HCT116 (cell line): ENCODE measurements at regions not wholly inside any gene's neighbourhood (a gene's known extent, or its start where the extent isn't known, plus 50 kb on each side); places are given as distances from the start of the nearest gene placed in this dataset.

Experiments used
- EGR1 ChIP-seq: IDR thresholded peaks from 2 replicates; pipeline ENCODE4 v1.6.1; 2012; ENCODE audit warnings: low read depth
- EZH2 ChIP-seq: fragments of 200-600 bp; sonication (generic); IDR thresholded peaks from 2 replicates; pipeline ENCODE4 v1.6.1; 2017; ENCODE audit warnings: antibody characterized with exemption, mixed run types
- EZH2phosphoT487 ChIP-seq: fragments of 200-600 bp; IDR thresholded peaks from 2 replicates; pipeline ENCODE4 v1.6.1; 2018; ENCODE audit warnings: antibody characterized with exemption, borderline replicate concordance
- FOSL1 ChIP-seq: IDR thresholded peaks from 2 replicates; pipeline ENCODE4 v1.6.1; 2012; ENCODE audit warnings: low read depth
- JUND ChIP-seq: IDR thresholded peaks from 2 replicates; pipeline ENCODE4 v1.6.1; 2012
- POLR2A ChIP-seq: IDR thresholded peaks from 2 replicates; pipeline ENCODE4 v1.7.0; 2011; ENCODE audit warnings: borderline replicate concordance; ENCODE audit not compliant: insufficient read depth, insufficient read length; ENCODE audit errors: extremely low read depth
- SIN3A ChIP-seq: IDR thresholded peaks from 2 replicates; pipeline ENCODE4 v1.6.1; 2012; ENCODE audit warnings: low read depth
- YY1 ChIP-seq: IDR thresholded peaks from 2 replicates; pipeline ENCODE4 v1.6.1; 2011; ENCODE audit warnings: low read length, low read depth, moderate library complexity, mild to moderate bottlenecking; ENCODE audit not compliant: insufficient replicate concordance; ENCODE audit errors: extremely low read depth
- ZNF274 ChIP-seq: fragments of 200-500 bp; sonication (Bioruptor generic); IDR thresholded peaks from 2 replicates; pipeline ENCODE4 v1.6.1; 2014; ENCODE audit warnings: mild to moderate bottlenecking, low read depth, low read length, inconsistent platforms
- TF ChIP-seq, protein P1 (sequence below), 3 experiments: fragments of 200-600 bp in 1 of 3; sonication (generic) in 1 of 3; IDR thresholded peaks in 2 of 3; conservative IDR thresholded peaks in 1 of 3; 2 replicates each; pipeline ENCODE4 v1.5.1; 2012 to 2017; ENCODE audit warnings: low read depth in 2 of 3, low read length in 2 of 3, antibody characterized with exemption in 1 of 3, borderline replicate concordance in 1 of 3, control low read depth in 1 of 3, mild to moderate bottlenecking in 1 of 3, mixed read lengths in 1 of 3, mixed run types in 1 of 3, moderate library complexity in 1 of 3; ENCODE audit not compliant: insufficient read depth in 1 of 3
- TF ChIP-seq, protein P2 (sequence below): IDR thresholded peaks from 2 replicates; pipeline ENCODE4 v1.6.1; 2012
- TF ChIP-seq, protein P3 (sequence below): IDR thresholded peaks from 2 replicates; pipeline ENCODE4 v1.6.1; 2012; ENCODE audit warnings: low read depth
- TF ChIP-seq, protein P4 (sequence below): IDR thresholded peaks from 2 replicates; pipeline ENCODE4 v1.6.1; 2011; ENCODE audit warnings: mild to moderate bottlenecking, low read length, moderate library complexity; ENCODE audit not compliant: insufficient replicate concordance; ENCODE audit errors: extremely low read depth
- TF ChIP-seq, protein P5 (sequence below): IDR thresholded peaks from 2 replicates; pipeline ENCODE4 v1.6.1; 2012

DNA sequence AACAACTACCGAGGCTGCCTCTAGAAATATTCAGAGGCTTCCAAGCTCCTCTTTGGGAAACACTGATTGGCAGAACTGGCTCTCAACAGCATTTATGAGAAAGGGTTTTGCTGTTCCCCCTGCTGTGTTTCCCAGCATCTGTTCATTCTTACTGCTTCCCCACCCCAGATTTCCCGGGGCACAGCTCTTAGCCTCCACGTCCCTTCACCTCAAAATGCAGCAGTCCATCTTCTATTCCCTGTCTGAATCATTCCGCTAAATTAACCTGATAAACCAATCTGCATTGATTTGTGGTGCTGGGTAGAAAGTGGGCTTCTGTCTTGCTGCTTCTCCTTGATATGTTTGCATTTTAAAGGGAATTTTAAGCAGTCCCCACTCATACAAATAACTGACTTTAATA lies 67.4 kb downstream of the PLK2 start:
- TF ChIP-seq, protein P1, sequence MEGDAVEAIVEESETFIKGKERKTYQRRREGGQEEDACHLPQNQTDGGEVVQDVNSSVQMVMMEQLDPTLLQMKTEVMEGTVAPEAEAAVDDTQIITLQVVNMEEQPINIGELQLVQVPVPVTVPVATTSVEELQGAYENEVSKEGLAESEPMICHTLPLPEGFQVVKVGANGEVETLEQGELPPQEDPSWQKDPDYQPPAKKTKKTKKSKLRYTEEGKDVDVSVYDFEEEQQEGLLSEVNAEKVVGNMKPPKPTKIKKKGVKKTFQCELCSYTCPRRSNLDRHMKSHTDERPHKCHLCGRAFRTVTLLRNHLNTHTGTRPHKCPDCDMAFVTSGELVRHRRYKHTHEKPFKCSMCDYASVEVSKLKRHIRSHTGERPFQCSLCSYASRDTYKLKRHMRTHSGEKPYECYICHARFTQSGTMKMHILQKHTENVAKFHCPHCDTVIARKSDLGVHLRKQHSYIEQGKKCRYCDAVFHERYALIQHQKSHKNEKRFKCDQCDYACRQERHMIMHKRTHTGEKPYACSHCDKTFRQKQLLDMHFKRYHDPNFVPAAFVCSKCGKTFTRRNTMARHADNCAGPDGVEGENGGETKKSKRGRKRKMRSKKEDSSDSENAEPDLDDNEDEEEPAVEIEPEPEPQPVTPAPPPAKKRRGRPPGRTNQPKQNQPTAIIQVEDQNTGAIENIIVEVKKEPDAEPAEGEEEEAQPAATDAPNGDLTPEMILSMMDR (IDR thresholded peaks at IDR 0.05 in 2 of 3, conservative IDR thresholded peaks at IDR 0.05 in 1 of 3; ENCODE audit: borderline replicate concordance in 1 of 3, insufficient read depth in 1 of 3, low read depth in 2 of 3, low read length in 2 of 3), result no peak
- TF ChIP-seq, protein P2, sequence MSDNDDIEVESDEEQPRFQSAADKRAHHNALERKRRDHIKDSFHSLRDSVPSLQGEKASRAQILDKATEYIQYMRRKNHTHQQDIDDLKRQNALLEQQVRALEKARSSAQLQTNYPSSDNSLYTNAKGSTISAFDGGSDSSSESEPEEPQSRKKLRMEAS, result no peak
- TF ChIP-seq EZH2 (no peak), POLR2A (no peak), SIN3A (no peak), EZH2phosphoT487 (no peak), YY1 (no peak), EGR1 (no peak), FOSL1 (no peak), ZNF274 (no peak), JUND (no peak)
- TF ChIP-seq, protein P3, sequence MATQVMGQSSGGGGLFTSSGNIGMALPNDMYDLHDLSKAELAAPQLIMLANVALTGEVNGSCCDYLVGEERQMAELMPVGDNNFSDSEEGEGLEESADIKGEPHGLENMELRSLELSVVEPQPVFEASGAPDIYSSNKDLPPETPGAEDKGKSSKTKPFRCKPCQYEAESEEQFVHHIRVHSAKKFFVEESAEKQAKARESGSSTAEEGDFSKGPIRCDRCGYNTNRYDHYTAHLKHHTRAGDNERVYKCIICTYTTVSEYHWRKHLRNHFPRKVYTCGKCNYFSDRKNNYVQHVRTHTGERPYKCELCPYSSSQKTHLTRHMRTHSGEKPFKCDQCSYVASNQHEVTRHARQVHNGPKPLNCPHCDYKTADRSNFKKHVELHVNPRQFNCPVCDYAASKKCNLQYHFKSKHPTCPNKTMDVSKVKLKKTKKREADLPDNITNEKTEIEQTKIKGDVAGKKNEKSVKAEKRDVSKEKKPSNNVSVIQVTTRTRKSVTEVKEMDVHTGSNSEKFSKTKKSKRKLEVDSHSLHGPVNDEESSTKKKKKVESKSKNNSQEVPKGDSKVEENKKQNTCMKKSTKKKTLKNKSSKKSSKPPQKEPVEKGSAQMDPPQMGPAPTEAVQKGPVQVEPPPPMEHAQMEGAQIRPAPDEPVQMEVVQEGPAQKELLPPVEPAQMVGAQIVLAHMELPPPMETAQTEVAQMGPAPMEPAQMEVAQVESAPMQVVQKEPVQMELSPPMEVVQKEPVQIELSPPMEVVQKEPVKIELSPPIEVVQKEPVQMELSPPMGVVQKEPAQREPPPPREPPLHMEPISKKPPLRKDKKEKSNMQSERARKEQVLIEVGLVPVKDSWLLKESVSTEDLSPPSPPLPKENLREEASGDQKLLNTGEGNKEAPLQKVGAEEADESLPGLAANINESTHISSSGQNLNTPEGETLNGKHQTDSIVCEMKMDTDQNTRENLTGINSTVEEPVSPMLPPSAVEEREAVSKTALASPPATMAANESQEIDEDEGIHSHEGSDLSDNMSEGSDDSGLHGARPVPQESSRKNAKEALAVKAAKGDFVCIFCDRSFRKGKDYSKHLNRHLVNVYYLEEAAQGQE, result no peak
- TF ChIP-seq, protein P4, sequence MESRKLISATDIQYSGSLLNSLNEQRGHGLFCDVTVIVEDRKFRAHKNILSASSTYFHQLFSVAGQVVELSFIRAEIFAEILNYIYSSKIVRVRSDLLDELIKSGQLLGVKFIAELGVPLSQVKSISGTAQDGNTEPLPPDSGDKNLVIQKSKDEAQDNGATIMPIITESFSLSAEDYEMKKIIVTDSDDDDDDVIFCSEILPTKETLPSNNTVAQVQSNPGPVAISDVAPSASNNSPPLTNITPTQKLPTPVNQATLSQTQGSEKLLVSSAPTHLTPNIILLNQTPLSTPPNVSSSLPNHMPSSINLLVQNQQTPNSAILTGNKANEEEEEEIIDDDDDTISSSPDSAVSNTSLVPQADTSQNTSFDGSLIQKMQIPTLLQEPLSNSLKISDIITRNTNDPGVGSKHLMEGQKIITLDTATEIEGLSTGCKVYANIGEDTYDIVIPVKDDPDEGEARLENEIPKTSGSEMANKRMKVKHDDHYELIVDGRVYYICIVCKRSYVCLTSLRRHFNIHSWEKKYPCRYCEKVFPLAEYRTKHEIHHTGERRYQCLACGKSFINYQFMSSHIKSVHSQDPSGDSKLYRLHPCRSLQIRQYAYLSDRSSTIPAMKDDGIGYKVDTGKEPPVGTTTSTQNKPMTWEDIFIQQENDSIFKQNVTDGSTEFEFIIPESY, result no peak
- TF ChIP-seq, protein P5, sequence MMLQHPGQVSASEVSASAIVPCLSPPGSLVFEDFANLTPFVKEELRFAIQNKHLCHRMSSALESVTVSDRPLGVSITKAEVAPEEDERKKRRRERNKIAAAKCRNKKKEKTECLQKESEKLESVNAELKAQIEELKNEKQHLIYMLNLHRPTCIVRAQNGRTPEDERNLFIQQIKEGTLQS, result no peak
